ENCODE measurements at regions not wholly inside any gene's neighbourhood (a gene's known extent, or its start where the extent isn't known, plus 50 kb on each side); places are given as distances from the start of the nearest gene placed in this dataset.

DNA sequence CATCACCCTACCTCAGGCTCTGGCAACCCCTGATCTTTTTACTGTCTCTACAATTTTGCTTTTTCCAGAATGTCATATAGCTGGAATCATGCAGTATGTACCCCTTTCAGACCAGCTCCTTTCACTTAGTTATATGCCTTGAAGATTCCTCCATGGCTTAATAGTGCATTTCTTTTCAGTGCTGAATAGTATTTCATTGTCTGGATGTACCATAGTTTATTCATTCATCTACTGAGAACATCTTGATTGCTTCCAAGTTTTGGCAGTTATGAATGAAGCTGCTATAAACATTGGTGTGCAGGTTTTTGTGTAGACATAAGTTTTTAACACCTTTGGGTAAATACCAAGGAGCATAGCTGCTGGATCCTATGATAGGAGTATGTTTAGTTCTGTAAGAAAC, 50.8 kb upstream of the ANP32A start:
- TF ChIP-seq, protein P1, sequence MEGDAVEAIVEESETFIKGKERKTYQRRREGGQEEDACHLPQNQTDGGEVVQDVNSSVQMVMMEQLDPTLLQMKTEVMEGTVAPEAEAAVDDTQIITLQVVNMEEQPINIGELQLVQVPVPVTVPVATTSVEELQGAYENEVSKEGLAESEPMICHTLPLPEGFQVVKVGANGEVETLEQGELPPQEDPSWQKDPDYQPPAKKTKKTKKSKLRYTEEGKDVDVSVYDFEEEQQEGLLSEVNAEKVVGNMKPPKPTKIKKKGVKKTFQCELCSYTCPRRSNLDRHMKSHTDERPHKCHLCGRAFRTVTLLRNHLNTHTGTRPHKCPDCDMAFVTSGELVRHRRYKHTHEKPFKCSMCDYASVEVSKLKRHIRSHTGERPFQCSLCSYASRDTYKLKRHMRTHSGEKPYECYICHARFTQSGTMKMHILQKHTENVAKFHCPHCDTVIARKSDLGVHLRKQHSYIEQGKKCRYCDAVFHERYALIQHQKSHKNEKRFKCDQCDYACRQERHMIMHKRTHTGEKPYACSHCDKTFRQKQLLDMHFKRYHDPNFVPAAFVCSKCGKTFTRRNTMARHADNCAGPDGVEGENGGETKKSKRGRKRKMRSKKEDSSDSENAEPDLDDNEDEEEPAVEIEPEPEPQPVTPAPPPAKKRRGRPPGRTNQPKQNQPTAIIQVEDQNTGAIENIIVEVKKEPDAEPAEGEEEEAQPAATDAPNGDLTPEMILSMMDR (IDR thresholded peaks at IDR 0.05; ENCODE audit: insufficient read depth, low read length, poor library complexity, severe bottlenecking) = no peak
- Histone ChIP-seq H3K27me3 (ENCODE audit: control insufficient read depth, insufficient read depth, low read length) (peaks cover 5% of the 10 kb centered on the region), H3K4me3 (ENCODE audit: low read depth, low read length) (no peak overlapping the region), H3K36me3 (ENCODE audit: control insufficient read depth, insufficient read depth, low read length) (no peaks in the 10 kb centered on the region)
- no peak for DNase-seq (ENCODE audit: low read depth)

DNA sequence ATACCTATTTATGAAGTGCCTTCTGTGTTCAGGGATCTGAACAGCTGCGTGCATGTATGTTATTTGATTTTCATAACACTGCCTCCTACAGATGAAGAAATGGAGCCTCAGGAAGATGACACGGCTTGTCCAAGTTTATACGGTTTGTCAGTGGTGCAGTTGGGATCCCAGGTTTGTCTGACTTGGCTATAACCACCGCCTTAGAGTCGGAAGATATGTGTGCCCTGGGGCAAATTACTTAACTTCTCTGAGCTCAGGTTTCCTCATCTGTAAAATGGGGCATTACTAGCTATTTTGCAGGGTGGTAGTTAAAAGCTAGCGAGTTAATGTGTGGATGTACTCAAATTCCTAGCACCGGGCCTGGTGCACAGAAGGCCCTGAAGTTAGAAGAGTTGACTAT, 54.1 kb upstream of the ANP32A start:
- H3K4me3 ChIP-seq (ENCODE audit: low read depth, low read length) = no peak overlapping the region
- TF ChIP-seq, protein P1 (IDR thresholded peaks at IDR 0.05; ENCODE audit: insufficient read depth, low read length, poor library complexity, severe bottlenecking) = no peak
- H3K27me3 ChIP-seq (ENCODE audit: control insufficient read depth, insufficient read depth, low read length) = no peaks in the 10 kb centered on the region
- DNase-seq (ENCODE audit: low read depth) = no peak
- H3K36me3 ChIP-seq (ENCODE audit: control insufficient read depth, insufficient read depth, low read length) = no peaks in the 10 kb centered on the region

DNA sequence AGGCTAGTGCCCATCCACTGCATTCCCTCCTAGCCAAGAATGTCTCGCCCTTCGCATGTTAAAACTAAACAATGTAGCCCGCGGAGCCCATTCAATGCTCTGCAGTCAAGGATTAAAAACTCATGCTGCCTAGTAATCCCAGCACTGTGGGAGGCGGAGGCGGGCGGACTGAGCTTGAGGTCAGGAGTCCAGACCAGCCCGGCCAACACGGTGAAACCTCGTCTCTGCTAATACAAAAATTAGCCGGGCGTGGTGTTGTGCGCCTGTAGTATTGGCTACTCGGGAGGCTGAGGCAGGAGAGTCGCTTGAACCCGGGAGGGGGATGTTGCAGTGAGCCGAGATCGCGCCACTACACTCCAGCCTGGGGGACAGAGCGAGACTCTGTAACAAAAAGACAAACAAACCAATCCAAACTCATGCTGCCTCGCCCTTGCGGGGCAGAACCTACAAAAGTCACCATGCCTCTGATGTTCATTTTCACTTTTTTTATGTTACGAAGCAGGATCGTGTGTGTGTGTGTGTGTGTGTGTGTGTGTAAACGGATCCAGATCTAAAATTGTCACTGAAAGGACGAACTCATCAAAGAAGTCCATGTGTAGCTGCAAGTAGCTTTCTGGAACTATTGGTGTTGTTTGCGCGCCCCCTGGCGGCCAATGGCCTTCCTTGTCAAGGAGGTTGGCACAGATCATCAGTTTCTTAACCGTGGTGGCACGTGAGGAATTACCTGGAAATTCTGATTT, 54.8 kb upstream of the SPESP1 start:
- Histone ChIP-seq H3K36me3 (ENCODE audit: control insufficient read depth, insufficient read depth, low read length) (no peaks in the 10 kb centered on the region), H3K27me3 (ENCODE audit: control insufficient read depth, insufficient read depth, low read length) (no peaks in the 10 kb centered on the region), H3K4me3 (ENCODE audit: low read depth, low read length) (peak overlapping the region; percentile 25)
- TF ChIP-seq, protein P1 (IDR thresholded peaks at IDR 0.05; ENCODE audit: insufficient read depth, low read length, poor library complexity, severe bottlenecking) = peak; percentile 82
- DNase-seq (ENCODE audit: low read depth) = peak; percentile 60

DNA sequence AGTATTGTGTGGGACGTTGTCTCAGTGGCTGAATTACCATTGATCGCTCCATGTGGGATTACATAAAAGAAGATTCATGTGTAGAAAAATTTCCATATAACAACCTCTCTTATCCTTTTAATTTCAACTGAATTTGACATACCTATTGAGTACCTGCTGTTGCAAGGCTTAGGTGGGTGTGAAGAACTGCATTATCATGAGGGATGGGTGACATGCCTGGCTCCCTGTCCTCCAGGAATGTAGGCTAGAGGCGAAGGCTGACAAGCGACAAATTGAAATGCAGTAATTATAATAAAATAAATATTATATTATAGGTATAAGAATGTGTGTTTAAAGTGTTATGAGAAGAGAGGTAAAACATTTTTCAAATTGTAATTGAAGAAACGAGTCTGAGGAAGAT, 52.7 kb upstream of the SPESP1 start:
- DNase-seq (ENCODE audit: low read depth) = no peak
- Histone ChIP-seq H3K4me3 (ENCODE audit: low read depth, low read length) (no peak overlapping the region), H3K27me3 (ENCODE audit: control insufficient read depth, insufficient read depth, low read length) (no peaks in the 10 kb centered on the region), H3K36me3 (ENCODE audit: control insufficient read depth, insufficient read depth, low read length) (no peaks in the 10 kb centered on the region)
- TF ChIP-seq, protein P1 (IDR thresholded peaks at IDR 0.05; ENCODE audit: insufficient read depth, low read length, poor library complexity, severe bottlenecking) = no peak

DNA sequence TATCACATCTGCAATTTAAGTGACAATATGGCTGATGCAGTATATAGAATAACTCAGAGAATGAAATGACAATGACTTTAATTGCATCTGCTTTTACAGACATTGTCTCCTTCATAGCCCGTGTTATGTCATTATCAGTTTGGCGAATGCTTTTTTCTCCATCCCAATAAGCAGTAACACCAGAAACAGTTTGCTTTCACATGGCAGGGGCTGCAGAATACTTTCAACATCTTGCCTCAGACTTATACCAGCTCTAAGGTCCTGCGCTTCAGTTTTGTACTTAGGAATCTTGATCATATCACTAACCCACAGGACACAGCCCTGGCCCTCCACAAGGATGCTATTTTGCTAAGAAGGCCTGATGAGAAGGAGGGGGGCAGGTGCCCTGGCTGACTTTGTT, 49.9 kb upstream of the SPESP1 start:
- TF ChIP-seq, protein P1 (IDR thresholded peaks at IDR 0.05; ENCODE audit: insufficient read depth, low read length, poor library complexity, severe bottlenecking) = no peak
- H3K27me3 ChIP-seq (ENCODE audit: control insufficient read depth, insufficient read depth, low read length) = no peaks in the 10 kb centered on the region
- no peak overlapping the region for H3K4me3 ChIP-seq (ENCODE audit: low read depth, low read length)
- no peaks in the 10 kb centered on the region for H3K36me3 ChIP-seq (ENCODE audit: control insufficient read depth, insufficient read depth, low read length)
- no peak for DNase-seq (ENCODE audit: low read depth)

Measured in kidney epithelial cell (primary cell).